ENCODE measurements at regions not wholly inside any gene's neighbourhood (a gene's known extent, or its start where the extent isn't known, plus 50 kb on each side); places are given as distances from the start of the nearest gene placed in this dataset.

DNA sequence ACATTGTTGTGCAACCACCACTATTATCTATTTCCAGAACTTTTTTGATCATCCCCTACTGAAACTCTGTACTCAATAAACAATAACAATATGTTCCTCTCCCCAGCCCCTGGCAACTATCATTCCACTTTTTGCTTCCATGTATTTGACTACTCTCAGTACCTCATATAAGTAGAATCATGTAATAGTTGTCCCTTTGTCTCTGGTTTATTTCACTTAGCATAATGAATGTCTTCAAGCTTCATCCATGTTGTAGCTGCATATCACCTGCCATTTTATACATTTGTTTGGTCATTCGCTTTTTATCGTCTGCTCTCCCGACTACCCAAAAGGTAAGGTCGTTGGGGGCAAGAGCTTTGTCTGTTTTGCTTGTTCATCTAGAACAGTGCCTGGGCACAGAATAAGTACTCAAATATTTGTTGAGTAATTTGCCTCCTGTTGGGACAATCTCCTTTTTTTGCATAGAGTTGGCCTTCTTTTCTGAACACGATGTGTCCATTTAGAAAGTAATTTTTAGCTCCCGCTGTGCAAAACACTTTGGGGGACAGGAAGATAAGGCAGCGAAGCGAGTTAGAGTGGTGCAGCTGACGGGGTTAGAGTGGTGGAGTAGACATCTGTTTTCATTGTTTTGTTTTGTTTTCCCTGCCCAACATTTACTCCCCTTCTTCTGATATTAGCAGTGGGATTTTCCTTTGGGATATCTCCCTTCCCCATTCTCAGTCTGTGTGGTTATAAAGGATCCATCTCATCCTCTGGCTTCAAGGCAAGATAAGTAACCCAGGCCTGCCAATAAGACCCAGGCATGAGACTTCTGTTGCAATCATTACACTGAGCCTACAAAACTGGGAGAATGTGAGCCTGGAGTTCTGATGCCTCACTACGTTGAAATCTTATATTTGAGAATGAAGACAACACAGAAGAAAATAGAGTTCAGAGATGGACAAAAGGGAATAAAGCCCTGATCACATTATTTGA is 83.4 kb upstream of the RNU6-1 start:
- TF ChIP-seq, protein P1, sequence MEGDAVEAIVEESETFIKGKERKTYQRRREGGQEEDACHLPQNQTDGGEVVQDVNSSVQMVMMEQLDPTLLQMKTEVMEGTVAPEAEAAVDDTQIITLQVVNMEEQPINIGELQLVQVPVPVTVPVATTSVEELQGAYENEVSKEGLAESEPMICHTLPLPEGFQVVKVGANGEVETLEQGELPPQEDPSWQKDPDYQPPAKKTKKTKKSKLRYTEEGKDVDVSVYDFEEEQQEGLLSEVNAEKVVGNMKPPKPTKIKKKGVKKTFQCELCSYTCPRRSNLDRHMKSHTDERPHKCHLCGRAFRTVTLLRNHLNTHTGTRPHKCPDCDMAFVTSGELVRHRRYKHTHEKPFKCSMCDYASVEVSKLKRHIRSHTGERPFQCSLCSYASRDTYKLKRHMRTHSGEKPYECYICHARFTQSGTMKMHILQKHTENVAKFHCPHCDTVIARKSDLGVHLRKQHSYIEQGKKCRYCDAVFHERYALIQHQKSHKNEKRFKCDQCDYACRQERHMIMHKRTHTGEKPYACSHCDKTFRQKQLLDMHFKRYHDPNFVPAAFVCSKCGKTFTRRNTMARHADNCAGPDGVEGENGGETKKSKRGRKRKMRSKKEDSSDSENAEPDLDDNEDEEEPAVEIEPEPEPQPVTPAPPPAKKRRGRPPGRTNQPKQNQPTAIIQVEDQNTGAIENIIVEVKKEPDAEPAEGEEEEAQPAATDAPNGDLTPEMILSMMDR (IDR thresholded peaks at IDR 0.05; ENCODE audit: insufficient read depth, low read depth, low read length): no peak
- TF ChIP-seq EZH2 (IDR thresholded peaks at IDR 0.05; ENCODE audit: insufficient read depth, low read length): no peak

All from astrocyte (in vitro differentiated cells and primary cell).